ENCODE measurements at regions not wholly inside any gene's neighbourhood (a gene's known extent, or its start where the extent isn't known, plus 50 kb on each side); places are given as distances from the start of the nearest gene placed in this dataset.

DNA sequence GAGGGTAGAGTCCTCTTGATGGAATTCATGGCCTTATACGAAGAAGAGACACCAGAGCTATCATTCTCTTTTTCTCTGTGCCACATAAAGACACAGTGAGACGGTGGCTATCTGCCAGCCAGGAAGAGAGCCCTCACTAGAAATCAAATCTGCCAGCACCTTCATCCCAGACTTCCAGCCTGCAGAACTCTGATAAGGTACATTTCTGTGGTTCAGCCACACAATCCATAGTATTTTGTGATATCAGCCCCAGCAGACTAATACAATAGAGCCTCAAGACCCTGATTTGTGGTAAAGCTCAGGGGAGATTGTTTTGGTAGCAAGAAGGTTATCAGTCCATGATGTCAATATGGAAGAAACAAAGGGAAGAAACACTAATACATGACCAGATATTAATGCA lies 1213.2 kb downstream of the NLGN4X start:
- Histone ChIP-seq H2AFZ (ENCODE audit: low read depth, low read length) (no peak overlapping the region), H4K20me1 (replicated peaks; ENCODE audit: control insufficient read depth, extremely low read depth, insufficient read depth, low read length) (no peaks in the 10 kb centered on the region), H3K9ac (replicated peaks; ENCODE audit: extremely low read depth, insufficient read depth, low read length) (no peak overlapping the region), H3K4me1 (ENCODE audit: control insufficient read depth, extremely low read depth, insufficient read depth, low read length) (no peaks in the 10 kb centered on the region), H3K4me3 (replicated peaks in 1 of 3; ENCODE audit: insufficient read depth in 1 of 3, low read depth in 1 of 3, low read length in 3 of 3) (no peak overlapping the region), H3K27me3 (ENCODE audit: control insufficient read depth in 2 of 2, insufficient read depth in 2 of 2, low read length in 2 of 2) (no peaks in the 10 kb centered on the region), H3K27ac (ENCODE audit: insufficient read depth, low read depth, low read length) (no peak overlapping the region), H3K9me3 (replicated peaks; ENCODE audit: control insufficient read depth, insufficient read depth, low read length) (no peaks in the 10 kb centered on the region), H3K36me3 (ENCODE audit: control insufficient read depth in 2 of 2, extremely low read depth in 1 of 2, insufficient read depth in 2 of 2, low read length in 2 of 2) (no peaks in the 10 kb centered on the region), H3K79me2 (ENCODE audit: control insufficient read depth, insufficient read depth, low read length) (no peaks in the 10 kb centered on the region), H3K9me1 (replicated peaks; ENCODE audit: control insufficient read depth, extremely low read depth, insufficient read depth, low read length) (no peaks in the 10 kb centered on the region), H3K4me2 (ENCODE audit: insufficient read depth, low read length) (no peak overlapping the region)
- TF ChIP-seq JUN (IDR thresholded peaks at IDR 0.05; ENCODE audit: borderline replicate concordance, insufficient read depth, insufficient read length, low read depth) (no peak), CTCF (IDR thresholded peaks at IDR 0.05; ENCODE audit: extremely low read depth in 1 of 2, insufficient read depth in 1 of 2, low read depth in 1 of 2, low read length in 2 of 2) (no peak), FOS (IDR thresholded peaks at IDR 0.05; ENCODE audit: borderline replicate concordance, insufficient read depth, low read length) (no peak), EZH2 (IDR thresholded peaks at IDR 0.05; ENCODE audit: borderline replicate concordance, low read depth, low read length, severe bottlenecking) (no peak), GATA2 (IDR thresholded peaks at IDR 0.05; ENCODE audit: insufficient read depth, insufficient read length, low read depth, low read length) (no peak), POLR2A (IDR thresholded peaks at IDR 0.05; ENCODE audit: low read depth, low read length) (no peak), MYC (IDR thresholded peaks at IDR 0.05; ENCODE audit: low read depth, low read length) (no peak), MAX (IDR thresholded peaks at IDR 0.05; ENCODE audit: insufficient read depth, insufficient read length) (no peak)
- BruUV-seq (replicated peaks): no TSS peak
- dilution Hi-C loops (cut with MboI; ENCODE audit: extremely low pct_ligation_motif_present, low sequenced_read_pairs) (no loop called here), intact Hi-C loops (cut with micrococcal nuclease) (no loop called here)
- ChIA-PET CTCF (no interaction called here), POLR2A (no interaction called here)
- FAIRE-seq: no peak
- DNase-seq (ENCODE audit: low read depth, low spot score): no peak
